Naive thymus-derived CD4-positive, alpha-beta T cell (primary cell): ENCODE measurements at regions not wholly inside any gene's neighbourhood (a gene's known extent, or its start where the extent isn't known, plus 50 kb on each side); places are given as distances from the start of the nearest gene placed in this dataset.

ENCODE experiments used
- ATAC-seq: fragments of 150-1000 bp; cut with Tn5 transposase; 2 replicates; pipeline ENCODE4 v1.10.0; 2021; ENCODE audit warnings: mild to moderate bottlenecking, moderate library complexity
- CTCF ChIA-PET: fragments of 350-600 bp; sonication (Branson Sonifier 250); formaldehyde crosslinking; loops from one replicate; lab custom pipeline; 2021; ENCODE audit warnings: antibody characterized with exemption; lab: Charles Lee
- POLR2A ChIA-PET: fragments of 350-600 bp; sonication (Branson Sonifier 250); formaldehyde crosslinking; loops from one replicate; lab custom pipeline; 2021; ENCODE audit warnings: antibody characterized with exemption, inconsistent platforms; lab: Charles Lee
- DNase-seq, 9 donors: peaks; one replicate each; pipeline versions ENCODE4 v3.0.0 to v3.0.0-alpha.2; 2020 to 2022; ENCODE audit warnings: mixed read lengths in 1 of 9
- H3K27ac ChIP-seq: one replicate; pipeline ENCODE4 v1.7.0; 2013; ENCODE audit warnings: mild to moderate bottlenecking, low read depth, low read length, moderate library complexity
- H3K27me3 ChIP-seq, 2 donors: one replicate each; pipeline ENCODE4 v1.7.0; 2013; ENCODE audit warnings: low read length in 2 of 2, mild to moderate bottlenecking in 2 of 2, moderate library complexity in 2 of 2; ENCODE audit not compliant: control insufficient read depth in 2 of 2, insufficient read depth in 2 of 2
- H3K36me3 ChIP-seq, 3 experiments: 1 replicate in 2 of 3; 2 replicates in 1 of 3; pipeline ENCODE4 v1.7.0; 2013; ENCODE audit warnings: low read length in 3 of 3, mild to moderate bottlenecking in 3 of 3, moderate library complexity in 1 of 3; ENCODE audit not compliant: insufficient read depth in 3 of 3, control insufficient read depth in 2 of 3
- H3K4me1 ChIP-seq, 2 donors: one replicate each; pipeline ENCODE4 v1.7.0; 2013; ENCODE audit warnings: low read length in 2 of 2, mild to moderate bottlenecking in 2 of 2, moderate library complexity in 1 of 2; ENCODE audit not compliant: control insufficient read depth in 2 of 2, insufficient read depth in 2 of 2
- H3K4me3 ChIP-seq: 2 replicates; pipeline ENCODE4 v1.7.0; 2013; ENCODE audit warnings: mild to moderate bottlenecking, low read length
- H3K9me3 ChIP-seq, 3 experiments: 1 replicate in 2 of 3; 2 replicates in 1 of 3; pipeline ENCODE4 v1.7.0; 2013; ENCODE audit warnings: low read length in 3 of 3; ENCODE audit not compliant: control insufficient read depth in 2 of 3
- H3K27ac Mint-ChIP-seq, 9 donors: one replicate each; pipeline ENCODE4 v1.8.0; 2020 to 2022; ENCODE audit warnings: mixed read lengths in 9 of 9, mild to moderate bottlenecking in 8 of 9, moderate library complexity in 5 of 9, inconsistent platforms in 2 of 9
- H3K27me3 Mint-ChIP-seq, 5 donors: one replicate each; pipeline ENCODE4 v1.8.0; 2021 to 2022; ENCODE audit warnings: mixed read lengths in 5 of 5, mild to moderate bottlenecking in 1 of 5
- H3K36me3 Mint-ChIP-seq, 5 donors: one replicate each; pipeline ENCODE4 v1.8.0; 2020 to 2022; ENCODE audit warnings: mixed read lengths in 5 of 5, mild to moderate bottlenecking in 3 of 5, inconsistent platforms in 1 of 5
- H3K4me1 Mint-ChIP-seq, 7 donors: one replicate each; pipeline ENCODE4 v1.8.0; 2020 to 2022; ENCODE audit warnings: mixed read lengths in 7 of 7, mild to moderate bottlenecking in 3 of 7, inconsistent platforms in 1 of 7
- H3K4me3 Mint-ChIP-seq, 10 donors: one replicate each; pipeline ENCODE4 v1.8.0; 2020 to 2022; ENCODE audit warnings: mild to moderate bottlenecking in 10 of 10, mixed read lengths in 10 of 10, moderate library complexity in 6 of 10, inconsistent platforms in 2 of 10
- H3K9me3 Mint-ChIP-seq, 11 donors: one replicate each; pipeline ENCODE4 v1.8.0; 2020 to 2022; ENCODE audit warnings: mixed read lengths in 11 of 11, mild to moderate bottlenecking in 4 of 11, inconsistent platforms in 1 of 11, moderate library complexity in 1 of 11
- intact Hi-C, 2 donors: fragments of 100-400 bp; cut with micrococcal nuclease; formaldehyde crosslinking; loops; one replicate each; pipeline ENCODE4 v1.15.1; 2023

GRCh38 chr1:63189677-63190076 is 132.7 kb upstream of the FOXD3 start:
- Histone ChIP-seq H3K4me3 (no peak overlapping the region), H3K27me3 (no peaks in the 10 kb centered on the region), H3K4me1 (no peaks in the 10 kb centered on the region), H3K27ac (no peak overlapping the region), H3K9me3 (no peaks in the 10 kb centered on the region), H3K36me3 (no peaks in the 10 kb centered on the region)
- ATAC-seq (no peak), DNase-seq (no peak)
- ChIA-PET POLR2A (no interaction called here), CTCF (interaction anchor here (0.7 kb wide), 1 partner anchor 153 kb away, joined by 3 read pairs; no protein-coding TSS in a partner anchor)
- Mint-ChIP-seq H3K27me3 (peaks cover 0 to 11% (median 9%) of the 10 kb centered on the region in 5 donors), H3K4me1 (no peaks in the 10 kb centered on the region), H3K27ac (no peak overlapping the region), H3K36me3 (no peaks in the 10 kb centered on the region), H3K4me3 (no peak overlapping the region), H3K9me3 (no peaks in the 10 kb centered on the region)
- intact Hi-C loops: loop anchor here in 1 of 2 donors (5.0 to 10.0 kb wide), 2 partner anchors 253 to 1055 kb away; no protein-coding TSS in a partner anchor

DNA sequence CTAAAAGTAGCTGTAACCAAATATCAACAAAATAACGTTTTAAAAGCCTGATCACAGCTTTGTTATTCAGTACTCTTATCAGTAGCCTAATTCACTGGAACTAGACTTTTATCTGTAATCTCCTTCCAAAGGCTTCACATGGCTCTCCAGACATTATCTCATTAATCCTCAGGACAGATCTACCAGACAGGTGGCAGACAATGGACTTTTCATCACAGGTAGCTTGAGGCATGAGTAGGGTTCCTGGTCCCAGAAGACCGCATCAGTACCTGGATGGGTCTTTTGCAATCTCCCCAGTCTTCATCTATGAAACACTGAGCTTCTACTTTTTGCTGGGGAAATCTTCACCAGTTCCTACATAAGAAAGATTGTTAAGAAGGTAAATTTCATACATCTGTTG is 132.2 kb upstream of the FOXD3 start:
- Mint-ChIP-seq H3K4me3 (no peak overlapping the region), H3K9me3 (no peaks in the 10 kb centered on the region), H3K27me3 (peaks cover 0 to 11% (median 9%) of the 10 kb centered on the region in 5 donors), H3K36me3 (no peaks in the 10 kb centered on the region), H3K27ac (no peak overlapping the region), H3K4me1 (no peaks in the 10 kb centered on the region)
- Histone ChIP-seq H3K36me3 (no peaks in the 10 kb centered on the region), H3K9me3 (no peaks in the 10 kb centered on the region), H3K4me3 (no peak overlapping the region), H3K4me1 (no peaks in the 10 kb centered on the region), H3K27me3 (no peaks in the 10 kb centered on the region), H3K27ac (no peak overlapping the region)
- ChIA-PET CTCF (interaction anchor here (0.7 kb wide), 1 partner anchor 153 kb away, joined by 3 read pairs; no protein-coding TSS in a partner anchor), POLR2A (no interaction called here)
- intact Hi-C loops: loop anchor here in 1 of 2 donors (10.0 kb wide), 1 partner anchor 1055 kb away; no protein-coding TSS in a partner anchor
- ATAC-seq: no peak
- DNase-seq: no peak

DNA sequence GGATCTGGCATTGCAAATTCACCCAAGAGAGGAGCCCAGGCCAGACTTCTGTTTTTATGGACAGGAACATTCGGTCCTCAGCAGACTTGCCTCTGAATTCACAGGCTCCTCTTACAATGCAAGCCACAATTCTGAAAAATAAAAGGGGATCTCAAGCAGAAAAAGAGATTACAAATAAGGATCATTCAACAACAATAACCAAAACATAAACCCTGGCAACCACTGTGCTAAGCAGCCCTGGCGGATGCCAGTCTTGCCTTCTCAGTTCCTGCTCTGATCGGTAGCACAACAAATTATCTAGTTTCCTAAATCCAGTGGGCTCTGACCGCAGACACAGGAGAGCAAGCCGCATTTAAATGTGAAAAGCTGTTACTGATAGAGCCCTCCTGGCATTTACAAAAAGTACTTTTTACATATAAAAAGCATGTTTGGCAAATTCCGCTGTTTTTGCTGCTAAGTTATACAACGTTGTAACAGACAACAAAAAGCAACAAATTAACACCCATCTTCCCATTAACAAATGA is 123.4 kb upstream of the FOXD3 start:
- CTCF ChIA-PET: no interaction called here
- Histone ChIP-seq H3K9me3 (no peaks in the 10 kb centered on the region), H3K27me3 (no peaks in the 10 kb centered on the region), H3K4me1 (no peaks in the 10 kb centered on the region), H3K36me3 (no peaks in the 10 kb centered on the region), H3K27ac (no peak overlapping the region), H3K4me3 (no peak overlapping the region)
- H3K27me3 Mint-ChIP-seq: peaks cover 8 to 39% (median 31%) of the 10 kb centered on the region in 5 donors
- no peaks in the 10 kb centered on the region for H3K36me3 Mint-ChIP-seq
- H3K4me3 Mint-ChIP-seq: no peak overlapping the region
- no peaks in the 10 kb centered on the region for H3K4me1 Mint-ChIP-seq
- peaks cover 0 to 4% (median 0%) of the 10 kb centered on the region in 11 donors for H3K9me3 Mint-ChIP-seq
- ATAC-seq (no peak), DNase-seq (no peak)
- no peak overlapping the region for H3K27ac Mint-ChIP-seq
- POLR2A ChIA-PET: no interaction called here
- intact Hi-C loops: loop anchor here in 1 of 2 donors (10.0 kb wide), 1 partner anchor 1046 kb away; no protein-coding TSS in a partner anchor

- Histone ChIP-seq H3K9me3 (no peaks in the 10 kb centered on the region), H3K4me3 (no peak overlapping the region), H3K27ac (no peak overlapping the region), H3K36me3 (no peaks in the 10 kb centered on the region), H3K4me1 (no peaks in the 10 kb centered on the region), H3K27me3 (no peaks in the 10 kb centered on the region)
- Mint-ChIP-seq H3K27ac (no peak overlapping the region), H3K4me1 (no peaks in the 10 kb centered on the region), H3K4me3 (no peak overlapping the region), H3K27me3 (peaks cover 8 to 42% (median 28%) of the 10 kb centered on the region in 5 donors), H3K36me3 (no peaks in the 10 kb centered on the region), H3K9me3 (peaks cover 0 to 4% (median 0%) of the 10 kb centered on the region in 11 donors)
- intact Hi-C loops: loop anchor here in 1 of 2 donors (10.0 kb wide), 1 partner anchor 1045 kb away; no protein-coding TSS in a partner anchor
- DNase-seq (no peak), ATAC-seq (no peak)
- ChIA-PET CTCF (no interaction called here), POLR2A (no interaction called here)
Measured at GRCh38 chr1:63199706-63200335, 122.5 kb upstream of the FOXD3 start.

DNA sequence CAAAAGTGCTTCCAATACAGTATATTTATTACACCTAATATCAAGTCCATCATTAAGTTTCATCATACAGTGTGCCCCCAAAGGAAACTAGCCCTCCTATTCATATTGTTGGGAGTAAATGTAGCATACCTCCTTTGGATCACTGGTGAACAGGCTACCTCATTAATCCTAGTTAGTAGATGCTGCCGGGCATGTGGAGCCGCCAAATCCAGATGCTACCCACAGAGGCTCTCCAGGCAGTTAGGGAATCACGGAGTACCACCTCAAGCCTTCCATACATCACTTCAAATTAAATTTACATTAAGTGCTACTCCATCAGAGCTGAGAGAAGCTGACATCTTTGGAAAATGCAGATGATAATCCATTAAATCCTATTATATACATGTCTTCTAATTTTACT is 121.7 kb upstream of the FOXD3 start:
- peaks cover 8 to 50% (median 28%) of the 10 kb centered on the region in 5 donors for H3K27me3 Mint-ChIP-seq

GRCh38 chr1:63203641-63204040 is 118.7 kb upstream of the FOXD3 start:
- Mint-ChIP-seq H3K36me3 (no peaks in the 10 kb centered on the region), H3K4me1 (no peaks in the 10 kb centered on the region), H3K9me3 (peaks cover 0 to 2% (median 0%) of the 10 kb centered on the region in 11 donors), H3K27me3 (peaks cover 8 to 54% (median 25%) of the 10 kb centered on the region in 5 donors), H3K4me3 (no peak overlapping the region), H3K27ac (no peak overlapping the region)
- ChIA-PET CTCF (no interaction called here), POLR2A (no interaction called here)
- ATAC-seq (no peak), DNase-seq (no peak)
- no peaks in the 10 kb centered on the region for H3K4me1 ChIP-seq
- intact Hi-C loops: no loop called here
- H3K27me3 ChIP-seq: no peaks in the 10 kb centered on the region
- no peak overlapping the region for H3K4me3 ChIP-seq
- H3K27ac ChIP-seq: no peak overlapping the region
- H3K36me3 ChIP-seq: no peaks in the 10 kb centered on the region
- H3K9me3 ChIP-seq: no peaks in the 10 kb centered on the region

More for the DNA sequence above, 121.7 kb upstream of the FOXD3 start:
- no peak overlapping the region for H3K4me3 ChIP-seq
- no peak overlapping the region for H3K27ac ChIP-seq
- no peaks in the 10 kb centered on the region for H3K4me1 ChIP-seq
- intact Hi-C loops: no loop called here
- no peaks in the 10 kb centered on the region for H3K9me3 ChIP-seq
- no peaks in the 10 kb centered on the region for H3K27me3 ChIP-seq
- no peaks in the 10 kb centered on the region for H3K36me3 ChIP-seq
- H3K9me3 Mint-ChIP-seq: peaks cover 0 to 4% (median 0%) of the 10 kb centered on the region in 11 donors
- no peak for ATAC-seq
- no peak for DNase-seq
- H3K4me1 Mint-ChIP-seq: no peaks in the 10 kb centered on the region
- no peak overlapping the region for H3K27ac Mint-ChIP-seq
- H3K36me3 Mint-ChIP-seq: no peaks in the 10 kb centered on the region
- ChIA-PET POLR2A (no interaction called here), CTCF (no interaction called here)
- H3K4me3 Mint-ChIP-seq: no peak overlapping the region
